Breast epithelium (tissue), 3 donors: ENCODE measurements at regions not wholly inside any gene's neighbourhood (a gene's known extent, or its start where the extent isn't known, plus 50 kb on each side); places are given as distances from the start of the nearest gene placed in this dataset.

Experiments
- POLR2A ChIP-seq: fragments of 450-650 bp; IDR thresholded peaks from one replicate; pipeline ENCODE4 v1.6.1; 2016; ENCODE audit warnings: antibody characterized with exemption, mild to moderate bottlenecking, moderate library complexity
- POLR2AphosphoS5 ChIP-seq, 3 donors: sonication (generic); formaldehyde crosslinking; IDR thresholded peaks; one replicate each; pipeline ENCODE4 v1.6.1; 2017; ENCODE audit warnings: antibody characterized with exemption in 3 of 3
- TF ChIP-seq, protein P1 (sequence below), 3 donors: fragments of 450-650 bp; IDR thresholded peaks; one replicate each; pipeline ENCODE4 v1.5.1; 2016 to 2017; ENCODE audit warnings: antibody characterized with exemption in 3 of 3, mild to moderate bottlenecking in 3 of 3, moderate library complexity in 3 of 3

DNA sequence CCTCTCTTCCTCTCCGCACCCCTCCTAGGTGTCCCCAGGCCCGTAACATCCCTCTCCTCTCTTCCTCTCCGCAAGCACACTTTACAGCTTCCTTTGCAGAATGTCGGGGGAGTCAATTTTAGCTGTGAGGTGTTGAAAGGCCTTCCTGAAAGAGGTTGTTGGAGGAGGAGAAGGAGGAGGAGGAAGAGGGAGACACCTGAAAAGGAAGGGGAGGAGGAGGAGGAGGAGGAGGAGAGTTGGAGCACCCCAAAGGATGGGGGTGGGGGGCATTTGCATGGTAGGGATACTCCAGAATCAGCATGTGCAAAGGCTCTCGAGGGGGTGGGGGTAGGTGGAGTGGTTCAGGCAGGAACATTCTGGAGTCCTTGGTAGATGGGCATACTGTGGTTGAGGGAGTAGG lies 1045.1 kb downstream of the TBC1D22A start:
- TF ChIP-seq, protein P1, sequence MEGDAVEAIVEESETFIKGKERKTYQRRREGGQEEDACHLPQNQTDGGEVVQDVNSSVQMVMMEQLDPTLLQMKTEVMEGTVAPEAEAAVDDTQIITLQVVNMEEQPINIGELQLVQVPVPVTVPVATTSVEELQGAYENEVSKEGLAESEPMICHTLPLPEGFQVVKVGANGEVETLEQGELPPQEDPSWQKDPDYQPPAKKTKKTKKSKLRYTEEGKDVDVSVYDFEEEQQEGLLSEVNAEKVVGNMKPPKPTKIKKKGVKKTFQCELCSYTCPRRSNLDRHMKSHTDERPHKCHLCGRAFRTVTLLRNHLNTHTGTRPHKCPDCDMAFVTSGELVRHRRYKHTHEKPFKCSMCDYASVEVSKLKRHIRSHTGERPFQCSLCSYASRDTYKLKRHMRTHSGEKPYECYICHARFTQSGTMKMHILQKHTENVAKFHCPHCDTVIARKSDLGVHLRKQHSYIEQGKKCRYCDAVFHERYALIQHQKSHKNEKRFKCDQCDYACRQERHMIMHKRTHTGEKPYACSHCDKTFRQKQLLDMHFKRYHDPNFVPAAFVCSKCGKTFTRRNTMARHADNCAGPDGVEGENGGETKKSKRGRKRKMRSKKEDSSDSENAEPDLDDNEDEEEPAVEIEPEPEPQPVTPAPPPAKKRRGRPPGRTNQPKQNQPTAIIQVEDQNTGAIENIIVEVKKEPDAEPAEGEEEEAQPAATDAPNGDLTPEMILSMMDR (IDR thresholded peaks at IDR 0.05), result no peak
- TF ChIP-seq POLR2A (no peak), POLR2AphosphoS5 (IDR thresholded peaks at IDR 0.05) (no peak)
